Stimulated activated CD8-positive, alpha-beta memory T cell treated with anti-CD3 and anti-CD28 coated beads, Interleukin-15, amount 100 ng/mL, for 1 hour (primary cell): ENCODE measurements at regions not wholly inside any gene's neighbourhood (a gene's known extent, or its start where the extent isn't known, plus 50 kb on each side); places are given as distances from the start of the nearest gene placed in this dataset.

Source experiments
- DNase-seq: peaks from one replicate; pipeline ENCODE4 v3.0.0-alpha.2; 2020; ENCODE audit warnings: low read depth

DNA sequence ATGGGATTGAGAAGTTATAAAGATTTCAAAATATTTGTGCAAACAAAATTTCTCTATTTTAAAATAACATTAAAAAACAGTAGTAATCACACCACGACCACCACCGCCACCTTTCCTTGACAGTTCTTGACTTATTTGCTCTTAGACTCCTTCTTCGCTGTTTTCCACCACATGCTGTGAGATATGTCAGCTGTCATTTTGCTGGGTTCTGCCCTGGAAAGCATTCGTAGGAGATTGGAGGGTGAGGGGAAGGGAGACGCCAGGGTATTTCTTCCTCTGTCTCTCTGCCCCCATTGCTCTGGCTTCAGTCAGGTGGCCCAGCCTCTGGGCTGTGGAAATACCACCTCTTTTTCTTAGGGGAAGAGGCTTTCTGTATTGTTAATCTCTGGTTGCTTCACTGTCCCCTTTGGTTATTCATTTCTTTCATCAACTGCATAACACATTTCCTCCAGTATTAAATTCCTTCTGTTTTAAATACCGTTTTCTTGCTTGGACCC lies 186.2 kb downstream of the NEDD1 start:
- no peak for DNase-seq

- DNase-seq: no peak
These were observed 190.7 kb downstream of the NEDD1 start for GRCh38 chr12:97097734-97098133.

DNA sequence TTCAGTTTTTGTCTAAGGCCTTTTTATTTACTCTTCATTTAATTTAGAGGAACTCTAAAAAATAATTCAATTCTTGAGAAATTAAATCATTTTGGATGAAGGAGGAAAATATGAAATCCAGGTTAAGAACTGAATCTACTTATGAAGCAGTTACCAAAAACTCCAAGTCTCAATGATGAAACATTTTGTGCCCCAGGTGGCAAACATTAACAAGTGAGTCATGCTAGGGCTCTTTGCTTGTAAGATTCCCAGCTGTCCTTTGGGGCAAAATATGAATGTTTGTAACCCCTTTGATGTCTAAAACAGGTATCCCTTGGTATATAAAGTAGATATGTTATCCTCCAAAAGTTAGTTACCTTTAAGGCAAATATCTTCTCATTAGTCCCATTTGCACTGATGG lies 202.4 kb downstream of the NEDD1 start:
- no peak for DNase-seq

DNA sequence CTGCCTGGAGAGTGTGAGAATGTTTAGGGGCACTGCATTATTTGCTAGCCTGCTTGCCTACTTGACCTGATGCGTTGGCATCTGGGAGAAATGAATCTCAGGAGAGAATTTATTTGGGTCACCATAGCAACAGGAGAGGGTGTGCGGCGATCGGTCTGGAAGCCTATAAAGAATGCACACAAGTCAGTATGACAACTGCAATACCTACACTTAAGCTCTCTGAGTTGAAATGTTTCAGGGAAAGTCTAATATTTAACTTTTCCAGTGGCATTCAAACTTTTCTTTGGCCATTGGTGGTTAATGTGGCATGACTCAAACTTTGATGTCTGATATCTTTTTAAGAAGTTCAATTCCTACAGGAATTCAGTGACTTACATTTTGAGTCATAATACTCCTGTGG lies 205.1 kb downstream of the NEDD1 start:
- no peak for DNase-seq

- no peak for DNase-seq
These were observed 211.8 kb downstream of the NEDD1 start for GRCh38 chr12:97118796-97119375.

DNA sequence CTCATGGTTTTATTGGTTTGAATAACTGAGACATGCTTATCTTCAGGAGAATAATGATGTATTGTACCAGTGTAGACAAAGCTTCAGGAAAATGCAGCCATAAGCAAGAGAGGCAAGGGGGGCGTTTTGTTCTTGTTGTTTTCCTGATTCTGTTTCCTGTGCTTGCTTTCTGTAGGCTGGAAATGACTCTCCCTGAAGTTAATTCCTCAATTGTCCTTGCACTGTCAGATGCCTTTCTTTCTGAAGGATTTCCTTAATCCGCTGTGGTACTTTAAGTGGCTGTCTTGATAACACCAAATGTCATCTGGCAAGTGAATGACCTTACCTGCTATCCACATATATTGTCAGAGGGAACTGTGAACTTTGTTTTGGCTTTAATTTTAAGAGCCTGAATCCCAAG lies 220.0 kb downstream of the NEDD1 start:
- DNase-seq: no peak

GRCh38 chr12:97131220-97131981 lies 224.3 kb downstream of the NEDD1 start:
- no peak for DNase-seq

- DNase-seq: no peak
These were observed 225.2 kb downstream of the NEDD1 start for GRCh38 chr12:97132270-97132669.

- no peak for DNase-seq
These were observed 227.4 kb downstream of the NEDD1 start for GRCh38 chr12:97134495-97134894.

DNA sequence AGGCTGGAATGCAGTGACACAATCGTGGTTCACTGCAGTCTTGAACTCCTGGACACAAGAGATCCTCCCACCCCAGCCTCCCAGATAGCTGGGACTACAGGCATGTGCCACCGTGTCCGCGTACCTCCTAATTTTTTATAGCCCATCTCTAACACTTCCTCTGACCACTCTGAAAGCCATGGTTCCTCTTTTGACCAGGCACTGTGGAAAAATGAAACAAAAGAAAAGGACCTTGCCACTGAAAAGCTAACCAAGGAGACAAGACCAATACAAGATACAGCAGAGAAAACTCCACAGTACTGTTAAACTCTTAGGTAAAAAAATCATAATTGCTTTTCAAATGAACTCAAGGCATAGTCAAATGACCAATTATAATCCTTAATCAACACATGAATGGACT lies 233.3 kb downstream of the NEDD1 start:
- DNase-seq: no peak

DNA sequence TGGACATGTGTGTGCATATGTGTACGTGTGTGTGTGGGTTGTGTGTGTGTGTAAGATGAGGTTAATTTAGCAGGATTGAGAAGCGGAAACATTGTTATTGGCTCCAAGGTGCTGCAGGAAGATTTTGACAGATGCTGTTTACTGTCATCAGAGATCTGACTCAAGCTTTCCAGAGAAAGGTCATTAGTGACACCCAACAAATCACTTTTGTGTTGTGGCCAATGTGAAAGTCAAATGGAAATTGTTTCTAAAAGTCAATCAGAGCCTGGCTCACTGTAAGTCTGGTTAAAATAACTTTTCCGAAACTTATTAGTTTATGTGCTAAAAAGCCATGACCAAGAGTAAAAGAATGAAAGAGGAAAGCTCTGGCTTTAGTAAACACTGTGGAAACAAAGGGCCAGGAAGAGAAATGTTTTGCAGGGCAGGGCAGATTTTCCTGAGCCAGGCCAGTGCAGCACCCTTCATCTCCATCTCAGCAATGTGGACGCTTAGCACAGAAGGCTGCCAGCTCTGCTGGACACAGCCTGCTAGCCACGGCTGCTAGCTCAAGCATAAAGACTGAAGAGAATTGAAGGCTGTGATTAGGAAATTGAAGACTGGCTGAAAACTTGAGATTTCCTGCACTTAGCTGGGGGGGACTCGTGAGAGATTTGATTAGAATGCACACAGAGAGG lies 235.8 kb downstream of the NEDD1 start:
- no peak for DNase-seq

- peak; percentile 4 for DNase-seq
These were observed 242.0 kb downstream of the NEDD1 start for GRCh38 chr12:97148941-97149559.

DNA sequence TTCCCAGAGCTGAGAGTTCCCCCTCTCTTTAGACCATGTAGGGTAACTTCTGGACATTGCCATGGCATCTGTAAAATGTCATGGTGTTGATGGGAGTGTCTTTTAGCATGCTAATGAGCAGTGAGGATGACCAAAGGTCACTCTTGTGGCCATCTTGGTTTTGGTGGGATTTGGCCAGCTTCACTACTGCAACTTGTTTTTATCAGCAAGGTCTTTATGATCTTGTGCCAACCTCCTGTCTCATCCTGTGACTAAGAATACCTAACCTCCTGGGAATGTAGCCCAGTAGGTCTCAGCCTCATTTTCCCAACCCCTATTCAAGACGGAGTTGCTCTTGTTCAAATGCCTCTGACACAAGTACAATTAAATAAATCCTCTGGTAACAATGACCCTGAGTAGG lies 244.4 kb downstream of the NEDD1 start:
- no peak for DNase-seq

DNA sequence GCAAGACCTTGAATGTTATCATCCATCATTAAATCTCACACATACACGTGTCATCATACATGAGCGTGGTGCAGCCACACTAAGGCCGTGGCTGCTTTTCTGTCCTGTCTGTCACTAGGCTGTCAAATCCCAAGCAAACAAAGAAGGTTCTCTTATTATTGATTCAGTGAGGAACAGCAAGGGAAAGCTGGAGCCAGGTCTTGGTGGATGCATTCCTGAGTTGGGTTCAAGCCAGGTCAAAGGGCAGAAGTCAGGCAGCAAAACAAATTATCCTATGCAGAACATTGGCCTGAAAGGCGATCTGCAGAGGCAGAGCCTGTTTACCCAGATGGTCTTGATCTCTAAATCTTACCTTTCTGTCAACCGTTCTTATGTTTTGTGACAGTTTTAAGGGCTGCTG lies 252.3 kb downstream of the NEDD1 start:
- no peak for DNase-seq

DNA sequence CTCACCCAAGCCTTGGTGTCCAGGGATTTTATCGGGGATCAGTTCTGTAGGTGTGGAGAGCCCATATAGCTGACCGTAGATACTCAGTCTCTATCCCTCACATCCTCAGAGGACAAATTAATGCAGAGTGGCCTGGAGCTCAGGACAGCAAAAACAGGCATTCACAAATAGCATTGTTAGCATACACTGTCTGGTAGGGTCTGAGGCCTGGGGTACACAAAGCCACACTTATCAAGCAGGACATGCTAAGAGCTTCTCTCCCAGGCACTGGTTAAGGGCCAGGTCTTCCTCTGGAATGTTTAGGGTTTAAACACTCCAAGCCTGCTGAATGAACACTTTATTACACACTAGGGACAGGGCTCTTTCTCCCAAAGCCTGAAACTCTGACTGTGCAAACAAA lies 253.2 kb downstream of the NEDD1 start:
- no peak for DNase-seq

GRCh38 chr12:97162173-97162572 lies 255.1 kb downstream of the NEDD1 start:
- DNase-seq: no peak

GRCh38 chr12:97164936-97165335 lies 257.9 kb downstream of the NEDD1 start:
- no peak for DNase-seq

DNA sequence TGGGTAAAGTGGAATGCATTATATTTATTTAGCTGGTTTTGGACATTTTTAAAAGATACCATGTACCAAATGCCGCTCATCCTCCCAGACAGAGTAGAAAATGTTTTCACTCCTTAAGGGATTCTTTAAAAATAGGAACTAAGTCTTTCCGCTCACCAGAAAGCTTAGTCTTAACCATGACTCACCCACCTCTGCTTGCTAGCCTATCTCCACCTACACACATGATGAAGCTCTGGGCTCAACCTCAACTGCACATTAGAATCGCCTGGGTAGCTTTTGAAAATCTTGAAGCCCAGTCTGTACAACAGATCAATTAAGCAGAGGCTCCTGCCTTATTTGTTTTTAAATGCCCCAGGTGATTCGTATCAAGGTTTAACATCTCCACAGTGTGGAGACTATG lies 260.5 kb downstream of the NEDD1 start:
- DNase-seq: no peak

DNA sequence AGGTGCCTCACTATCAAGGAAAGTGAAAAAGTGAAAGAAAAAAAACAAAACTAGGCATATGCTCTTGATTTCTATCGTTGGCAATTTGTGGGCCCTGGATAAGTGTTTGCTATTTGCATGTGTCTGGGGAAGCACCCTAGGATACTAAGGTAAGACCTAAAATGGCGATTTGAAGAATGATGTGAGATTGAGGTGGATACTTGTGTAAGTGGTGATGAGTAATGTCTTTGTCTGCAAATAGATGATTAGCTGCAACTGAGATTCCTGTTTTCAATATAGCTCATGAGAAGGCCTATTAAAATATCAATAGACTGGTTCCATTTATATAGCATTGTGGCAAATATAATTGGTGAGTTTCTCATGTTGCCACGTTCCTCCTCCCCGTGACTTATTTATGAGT lies 261.7 kb downstream of the NEDD1 start:
- no peak for DNase-seq

DNA sequence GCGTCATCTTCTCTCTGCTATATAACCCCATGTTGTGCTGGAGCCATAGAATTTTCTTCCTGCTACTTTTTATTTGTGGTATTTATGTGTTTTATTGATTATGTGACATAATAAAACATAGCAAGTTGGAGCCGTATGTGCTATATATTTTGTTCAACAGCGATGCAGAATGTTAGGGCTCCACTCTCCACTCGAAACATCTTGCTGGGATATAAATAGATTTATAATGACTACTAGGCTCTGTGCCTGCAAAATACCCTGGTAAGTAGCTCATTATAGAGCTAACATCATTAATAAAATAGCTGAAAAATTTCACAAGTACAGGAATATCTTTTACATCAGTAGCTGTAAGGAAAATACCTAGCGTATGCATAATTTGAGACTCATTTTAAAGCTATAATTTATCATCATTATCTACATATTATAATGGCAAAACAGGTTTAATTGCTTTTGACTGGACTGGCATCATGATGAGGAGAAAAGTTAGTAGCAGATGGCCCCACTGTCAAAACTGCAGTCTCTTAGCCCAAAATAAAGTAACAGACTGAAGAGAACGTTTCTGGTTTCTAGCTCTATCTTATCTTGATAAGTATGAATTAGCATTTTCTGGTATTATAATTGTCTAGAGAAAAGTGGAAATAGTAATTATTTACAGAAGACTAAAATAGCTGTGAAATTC lies 263.0 kb downstream of the NEDD1 start:
- DNase-seq: no peak

GRCh38 chr12:97173688-97174410 lies 266.8 kb downstream of the NEDD1 start:
- no peak for DNase-seq

- no peak for DNase-seq
These were observed 270.4 kb downstream of the NEDD1 start for GRCh38 chr12:97177481-97177880.
